AML-193 (cell line): ENCODE measurements at regions not wholly inside any gene's neighbourhood (a gene's known extent, or its start where the extent isn't known, plus 50 kb on each side); places are given as distances from the start of the nearest gene placed in this dataset.

Experiments used
- DNase-seq, 2 experiments: peaks; one replicate each; lab custom pipeline; 2025; lab: John Stamatoyannopoulos, UW

DNA sequence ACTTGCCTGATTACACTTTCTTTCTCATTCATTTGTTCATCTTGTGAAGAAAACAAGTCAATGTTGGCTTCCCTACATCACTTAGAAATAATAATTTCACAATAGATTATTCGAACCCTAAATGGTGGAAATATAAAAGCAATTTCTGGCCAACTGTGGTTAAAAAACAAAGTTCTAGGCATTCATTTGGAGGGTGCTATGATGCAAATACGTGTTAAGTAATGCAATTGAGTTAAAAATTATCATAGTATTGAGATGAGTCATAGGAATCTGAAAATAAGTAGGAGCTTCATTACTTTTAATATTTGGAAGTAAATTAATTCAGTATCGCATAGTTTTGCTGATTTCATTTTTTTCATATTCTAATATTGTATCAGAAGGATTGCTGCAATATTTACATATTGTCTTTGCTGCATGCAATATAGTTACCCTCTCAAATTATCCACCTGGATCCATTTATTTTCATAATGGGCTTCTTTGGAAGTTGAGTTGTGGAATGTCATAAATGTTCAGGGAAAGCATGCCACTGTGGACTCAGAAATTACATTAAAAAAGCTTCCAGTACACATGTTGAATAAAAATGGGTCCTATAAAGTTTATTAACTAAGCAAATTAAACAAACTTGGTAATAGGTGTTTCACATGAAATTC lies 647.7 kb upstream of the WWC1 start:
- no peak for DNase-seq

DNA sequence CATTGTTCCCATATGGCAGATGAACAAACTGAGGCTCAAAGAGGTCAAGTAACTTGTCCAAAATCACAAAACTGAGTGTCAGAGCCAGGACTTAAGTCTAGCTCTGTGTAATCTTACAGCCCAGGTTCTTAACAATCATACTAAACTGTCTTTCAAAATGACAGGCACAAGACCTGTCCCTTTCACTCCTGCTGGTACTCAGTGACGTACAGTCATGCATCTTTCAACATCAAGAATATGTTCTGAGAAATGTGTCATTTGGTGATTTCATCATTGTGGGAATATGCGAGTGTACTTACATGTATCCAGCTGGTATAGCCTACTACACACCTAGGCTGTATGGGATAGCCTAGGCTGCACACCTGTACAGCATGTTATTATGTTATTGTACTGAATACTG lies 646.8 kb upstream of the WWC1 start:
- no peak for DNase-seq

DNA sequence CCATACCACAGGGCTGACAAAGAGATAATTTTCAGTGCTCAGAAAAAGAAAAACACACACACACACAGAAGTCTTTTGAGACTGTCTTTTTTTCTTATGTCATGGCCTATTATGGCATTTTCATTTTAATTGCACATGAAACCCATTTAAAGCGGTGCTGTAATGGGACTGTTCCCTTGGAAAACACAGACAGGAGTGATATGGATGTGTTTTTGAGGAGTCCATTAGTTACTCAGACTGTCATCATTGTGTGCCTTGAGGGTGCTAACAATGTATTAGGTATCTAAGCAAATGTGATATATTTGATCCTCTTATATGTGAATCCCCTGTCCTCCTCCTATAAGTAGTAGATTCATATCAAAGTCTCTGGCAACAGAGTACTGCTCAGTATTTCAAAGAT lies 642.0 kb upstream of the WWC1 start:
- DNase-seq = no peak

DNA sequence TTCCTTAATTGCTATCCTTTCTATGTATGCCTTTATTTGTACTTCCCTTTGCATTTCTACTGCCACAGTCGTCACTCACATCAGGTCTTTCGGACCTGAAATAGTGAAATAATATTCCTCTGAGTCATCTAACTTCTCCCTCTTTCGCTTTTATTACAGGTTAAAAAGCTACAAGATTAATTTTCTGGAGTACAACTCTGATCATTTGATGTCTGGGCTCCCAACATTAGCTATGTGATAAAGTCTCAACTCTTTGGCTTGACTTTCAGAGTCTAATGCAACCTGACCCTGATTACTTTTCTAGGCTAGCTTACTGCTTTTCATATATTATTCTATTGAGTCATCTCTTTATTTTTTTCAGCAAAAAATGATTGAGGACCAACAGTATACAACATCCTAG lies 638.8 kb upstream of the WWC1 start:
- no peak for DNase-seq

DNA sequence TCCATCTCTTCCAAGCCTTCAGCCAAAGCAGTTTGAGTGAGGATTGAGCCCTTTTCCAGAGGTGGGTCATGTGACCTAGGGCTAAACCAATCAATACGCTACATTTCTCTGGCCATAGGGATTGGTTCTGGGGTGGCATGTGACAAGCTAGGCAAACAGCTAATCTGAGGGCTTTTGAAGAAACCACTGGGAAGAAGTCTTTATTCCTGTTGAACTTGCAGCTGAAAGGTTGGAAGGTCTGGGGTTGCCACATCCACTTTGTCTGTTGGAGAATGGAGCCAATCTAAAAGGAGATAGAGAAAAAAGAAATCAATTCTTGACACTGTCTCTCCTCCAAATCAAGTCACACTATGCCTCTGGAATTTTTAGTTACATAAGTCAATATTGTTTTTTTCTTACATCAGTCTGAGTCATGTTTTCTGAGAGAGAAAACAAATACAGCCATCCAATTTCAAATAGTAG lies 637.8 kb upstream of the WWC1 start:
- DNase-seq = no peak

DNA sequence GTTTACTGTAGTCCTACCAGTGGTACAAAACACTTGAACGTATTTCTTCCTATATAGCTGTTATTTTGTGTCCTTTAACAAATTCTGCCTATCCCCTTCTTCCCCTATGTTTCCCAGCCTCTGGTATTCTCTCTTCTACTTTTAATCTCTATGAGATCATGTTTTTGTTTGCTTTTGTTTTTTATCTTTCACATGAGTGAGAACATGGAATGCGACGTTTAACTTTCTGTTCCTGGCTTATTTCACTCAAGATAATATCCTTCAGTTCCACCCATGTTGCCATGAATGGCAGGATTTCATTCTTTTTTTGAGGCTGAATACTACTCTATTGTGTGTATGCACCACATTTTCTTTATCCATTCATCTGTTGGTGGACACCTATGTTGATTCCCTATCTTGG lies 634.4 kb upstream of the WWC1 start:
- DNase-seq = no peak

DNA sequence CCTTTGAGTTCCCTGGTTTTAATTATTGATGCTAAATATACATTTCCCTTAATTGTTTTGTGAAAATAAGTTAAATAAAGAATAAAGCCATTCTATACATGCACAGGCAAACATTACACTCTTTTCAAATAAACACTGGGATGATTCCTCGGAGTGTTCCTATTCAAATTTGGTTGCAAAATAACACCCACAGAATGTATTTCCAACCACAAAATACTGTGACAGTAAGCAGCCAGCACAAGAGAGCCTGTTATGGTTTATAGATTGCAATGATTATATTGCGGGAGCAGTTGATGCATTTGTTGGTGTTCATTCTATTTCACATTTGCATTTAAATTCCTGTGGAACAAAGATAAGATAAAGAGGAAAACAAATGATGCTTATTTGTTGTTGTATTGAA lies 632.6 kb upstream of the WWC1 start:
- no peak for DNase-seq

DNA sequence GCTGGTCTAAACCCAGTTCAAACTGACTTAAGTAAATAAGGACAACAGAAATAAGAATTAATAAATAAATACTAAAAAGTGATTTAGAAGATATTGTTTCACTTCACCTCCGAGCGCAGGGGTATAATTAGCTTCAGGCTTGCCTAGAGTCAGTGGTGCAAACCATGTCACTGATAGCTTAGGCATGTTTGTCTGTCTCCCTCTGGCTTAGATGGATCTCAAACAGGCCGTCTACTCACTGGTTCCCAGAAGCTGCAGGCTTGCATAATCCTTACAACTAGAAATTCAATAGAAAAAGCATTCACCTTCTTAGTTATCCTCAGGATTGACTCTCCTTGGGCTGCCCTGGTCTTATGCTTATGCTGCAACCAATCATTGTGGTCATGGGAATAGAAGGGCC lies 629.8 kb upstream of the WWC1 start:
- no peak for DNase-seq

DNA sequence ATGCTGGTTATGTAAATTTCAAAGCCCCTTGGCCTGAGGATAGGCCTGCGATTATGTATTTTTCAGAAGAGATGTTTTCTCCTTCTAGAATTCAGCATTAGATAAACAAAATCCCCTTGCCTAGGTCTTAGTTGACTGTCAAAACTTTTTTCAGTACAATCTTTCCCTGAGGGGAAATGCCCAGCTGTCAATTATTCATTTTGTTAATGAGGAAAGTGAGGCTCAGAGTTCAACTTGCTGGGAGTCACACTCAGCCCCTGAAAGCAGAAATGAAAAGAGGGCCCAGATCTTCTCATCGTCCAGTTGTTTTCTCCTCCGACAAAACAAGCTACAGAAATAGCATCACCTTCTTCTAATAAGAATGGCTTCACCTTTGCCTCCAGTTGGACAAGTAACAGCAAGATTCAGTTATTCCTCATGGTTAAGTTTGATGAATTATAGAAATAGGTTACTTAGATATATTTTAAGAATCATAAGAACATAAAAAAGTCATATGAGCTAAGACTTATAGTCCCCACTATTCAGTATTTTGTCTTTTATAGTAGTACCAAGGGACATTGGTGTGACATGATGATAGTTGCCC lies 627.1 kb upstream of the WWC1 start:
- no peak for DNase-seq

DNA sequence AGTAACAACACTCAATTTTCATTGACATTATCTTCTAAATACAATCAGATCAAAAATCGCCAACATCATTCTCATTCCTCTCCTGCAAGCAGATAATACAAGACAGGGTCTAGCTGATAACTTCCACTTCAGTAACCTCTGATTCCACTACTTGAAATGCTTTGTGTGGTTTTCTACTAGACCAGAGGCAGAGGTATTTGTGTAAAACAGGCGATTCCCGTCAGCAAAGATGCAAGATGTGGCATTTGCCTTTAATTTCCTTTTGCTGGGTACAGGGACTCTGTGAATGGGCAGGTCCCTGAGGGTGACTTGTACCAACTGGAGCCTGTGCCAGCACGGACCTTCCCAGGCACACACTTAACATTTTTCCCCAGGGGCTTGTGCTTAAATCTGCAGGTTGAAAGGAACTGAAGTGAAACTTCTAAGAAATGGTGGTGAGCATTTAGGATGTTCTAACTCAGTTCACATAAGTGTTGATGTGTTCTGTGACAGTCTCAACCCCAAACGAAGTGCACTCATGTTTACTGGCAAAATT lies 625.5 kb upstream of the WWC1 start:
- DNase-seq = no peak

DNA sequence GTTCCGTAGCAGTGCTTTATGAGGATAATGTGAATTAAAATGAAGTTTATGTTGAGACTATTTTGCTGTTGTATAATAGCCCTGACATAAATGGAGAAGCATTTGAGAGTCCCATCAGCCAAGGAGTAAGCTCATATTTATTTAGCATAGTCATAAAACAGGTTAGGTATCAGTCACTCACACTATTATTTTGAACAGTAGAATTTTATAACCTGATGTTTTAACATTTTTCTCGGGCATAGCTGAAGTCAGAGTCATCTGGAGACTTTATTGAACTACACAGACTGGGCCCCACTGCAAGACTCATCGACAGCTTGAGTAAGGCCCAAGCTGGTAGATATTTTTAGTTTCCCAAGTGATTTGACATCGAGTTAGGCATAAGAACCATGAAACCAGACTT lies 620.3 kb upstream of the WWC1 start:
- DNase-seq = no peak

DNA sequence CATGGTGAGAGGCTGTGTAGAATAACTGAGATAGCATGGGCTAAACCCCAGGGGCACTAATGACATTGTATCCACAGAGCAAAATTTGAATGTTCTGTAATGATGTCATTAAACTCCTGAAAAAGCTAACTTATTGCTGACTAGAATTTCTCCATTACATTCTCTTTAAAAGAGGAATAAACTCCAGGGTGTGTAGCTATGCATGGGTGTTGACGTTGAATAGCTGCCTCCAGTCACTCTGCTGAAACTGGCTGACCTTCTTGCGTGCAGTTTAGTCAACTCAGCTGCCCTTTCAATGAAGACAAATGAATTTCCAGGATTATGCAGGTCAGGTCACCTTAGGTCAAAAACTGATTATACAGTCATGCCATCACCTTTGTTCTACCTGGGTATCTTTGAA lies 617.5 kb upstream of the WWC1 start:
- no peak for DNase-seq

DNA sequence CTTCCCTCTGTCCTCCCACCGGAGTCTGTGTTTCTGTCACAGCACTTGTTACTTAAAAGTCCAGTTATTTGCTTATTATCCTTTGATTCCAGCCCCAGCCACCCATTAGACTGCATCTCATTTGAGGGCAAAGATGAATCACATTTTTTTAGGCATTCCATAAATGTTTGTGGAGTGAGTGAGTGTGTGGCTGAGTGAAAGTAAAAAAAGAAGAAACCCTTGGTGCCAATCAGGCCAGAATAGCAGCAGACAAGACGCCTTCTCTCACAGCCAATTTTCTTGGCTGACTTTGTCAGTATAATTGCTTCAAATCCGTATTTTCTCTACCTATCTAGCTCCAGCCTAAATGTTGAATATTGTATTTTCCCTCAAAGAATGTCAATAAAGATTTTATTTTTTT lies 613.0 kb upstream of the WWC1 start:
- no peak for DNase-seq

DNA sequence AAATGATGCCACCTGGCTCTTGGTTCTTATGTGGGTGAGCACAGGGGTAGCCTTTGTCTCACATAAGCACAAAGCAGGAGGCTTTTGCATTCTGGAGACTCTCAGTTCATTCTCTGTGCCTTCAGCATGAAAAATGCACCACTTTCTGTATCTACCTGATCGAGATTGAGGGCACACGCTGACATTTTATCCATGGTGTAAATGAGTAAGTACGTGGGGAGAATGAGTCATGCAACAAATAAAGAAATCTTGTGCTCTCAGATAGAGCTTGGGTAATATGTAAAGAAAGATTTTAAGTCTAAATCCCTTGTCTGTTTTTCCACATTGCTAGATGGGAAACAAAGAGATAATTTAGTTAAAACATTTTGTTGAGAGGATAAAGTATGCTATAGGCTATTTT lies 607.2 kb upstream of the WWC1 start:
- no peak for DNase-seq

DNA sequence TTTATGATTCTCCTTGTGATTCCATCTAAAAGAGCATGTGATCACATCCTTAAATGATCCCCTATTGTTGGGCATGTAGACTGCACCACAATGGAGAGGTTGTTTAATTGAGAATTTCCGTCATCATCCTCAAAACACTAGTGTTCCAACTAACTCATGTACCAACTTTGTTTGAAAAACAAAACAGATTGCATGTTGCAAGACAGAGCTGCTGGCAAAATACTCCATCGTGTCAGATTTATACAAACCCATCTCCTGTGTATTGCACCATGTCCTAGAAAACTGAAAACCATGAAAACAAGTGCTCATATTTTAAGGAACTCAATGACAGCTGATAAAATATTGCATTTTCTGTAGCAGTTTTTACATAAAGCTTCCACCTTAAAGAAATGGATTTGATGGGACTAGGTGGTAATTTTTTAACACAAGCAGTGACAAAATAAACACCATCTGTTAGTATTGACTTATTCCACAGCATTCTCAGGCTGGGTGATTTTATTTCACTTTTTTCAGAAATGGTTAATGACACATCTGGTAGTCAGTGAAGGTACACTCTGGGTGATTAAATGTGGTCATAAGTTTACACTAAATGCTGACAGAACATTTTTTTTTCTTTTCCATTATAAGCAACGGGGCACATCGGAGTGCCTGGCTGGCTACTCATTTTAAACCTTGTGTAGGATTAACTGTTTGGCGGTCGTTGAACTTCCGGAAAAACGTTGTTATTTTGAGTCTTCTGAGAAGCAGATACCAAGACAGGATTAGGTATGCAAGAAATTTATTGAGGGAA lies 602.9 kb upstream of the WWC1 start:
- DNase-seq = no peak

DNA sequence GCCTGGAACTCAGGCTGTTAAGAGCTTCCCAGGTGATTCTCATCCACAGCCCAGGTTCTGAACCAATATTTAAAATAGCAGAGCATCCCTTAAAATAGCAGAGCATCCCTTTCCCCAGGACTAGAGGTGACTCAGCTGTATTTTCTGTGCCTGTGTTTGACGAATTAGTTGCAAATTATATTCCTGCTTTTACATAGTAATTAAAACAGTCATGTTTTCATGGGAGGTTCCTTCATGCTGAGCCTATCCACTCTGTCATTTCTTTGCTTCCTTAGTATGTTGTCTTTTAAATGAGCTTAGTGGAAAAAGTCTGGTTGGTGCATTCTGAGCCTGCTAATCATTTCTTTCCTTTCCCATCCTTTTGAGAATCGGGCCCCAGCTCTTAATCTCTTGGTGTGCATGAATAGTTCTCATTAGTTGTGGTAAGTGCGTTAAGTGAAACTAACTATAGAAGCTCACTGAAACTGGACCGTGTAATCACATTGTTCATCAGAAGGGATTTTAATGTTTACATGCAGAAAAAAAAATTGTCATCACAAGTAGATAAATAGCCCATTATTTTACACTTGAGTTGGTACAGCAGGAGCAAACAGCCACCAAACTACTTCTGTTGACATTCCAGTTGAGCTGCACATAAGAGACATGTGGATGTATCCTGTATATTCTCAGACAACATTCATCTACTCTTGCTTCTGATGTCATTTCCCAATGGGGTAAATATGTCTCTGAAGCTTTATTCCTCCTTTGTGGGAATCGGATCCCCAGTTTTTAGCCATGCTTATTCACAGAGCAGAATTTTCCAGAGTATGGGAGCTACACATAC lies 596.9 kb upstream of the WWC1 start:
- DNase-seq = no peak

DNA sequence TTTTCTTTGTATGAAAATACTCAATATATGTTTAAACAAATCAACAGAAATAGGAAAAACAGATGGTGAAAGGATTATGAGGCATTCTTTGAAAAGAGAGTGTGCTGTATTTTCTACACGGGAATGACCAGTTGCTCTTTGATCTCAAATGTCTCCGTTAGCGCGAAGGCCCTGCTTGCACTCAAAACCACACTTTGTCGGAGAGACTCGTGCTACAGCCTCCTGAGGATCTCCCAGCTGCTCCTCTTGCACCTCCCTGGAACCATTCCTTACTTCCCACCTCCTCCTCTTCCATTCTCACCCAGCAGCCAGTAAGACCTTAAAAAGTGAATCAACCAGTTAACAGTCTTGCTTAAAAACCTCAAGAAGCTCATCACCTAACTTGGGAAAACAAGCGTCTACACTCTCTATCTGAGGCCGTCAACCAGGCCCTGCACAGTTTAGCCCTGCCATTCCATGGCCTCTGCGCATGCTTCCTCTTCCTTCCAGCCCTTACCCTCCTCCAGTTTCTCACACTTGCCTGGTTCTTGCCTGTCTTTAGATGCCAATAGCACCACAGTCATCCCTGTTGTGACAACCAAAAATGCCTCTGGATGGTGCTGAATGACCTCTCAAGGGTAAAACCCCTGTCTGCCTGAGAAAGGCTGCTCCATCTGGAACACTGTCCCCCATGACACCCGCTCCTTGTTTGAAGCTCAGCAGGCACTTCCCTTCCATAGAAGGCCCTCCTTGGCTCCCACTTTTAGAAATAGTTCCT lies 594.7 kb upstream of the WWC1 start:
- no peak for DNase-seq

DNA sequence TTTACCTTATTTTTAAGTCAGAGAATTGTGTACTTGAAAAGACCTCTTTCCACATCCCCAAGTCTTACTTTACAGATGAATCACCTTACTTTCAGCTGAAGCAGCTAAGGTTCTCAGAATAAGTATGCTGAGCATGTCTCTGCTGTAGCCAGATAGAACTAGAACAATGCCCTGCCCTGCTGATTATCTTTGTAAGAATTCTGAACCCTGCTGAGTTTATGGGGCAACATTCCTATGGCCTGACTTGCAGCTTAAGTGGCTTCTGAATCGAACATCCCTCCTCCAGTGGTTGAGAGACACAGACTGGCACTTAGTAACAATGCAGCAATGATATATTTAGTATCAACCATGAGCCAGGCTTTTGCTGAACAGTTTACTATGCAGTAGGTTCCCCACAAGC lies 592.0 kb upstream of the WWC1 start:
- DNase-seq = no peak

DNA sequence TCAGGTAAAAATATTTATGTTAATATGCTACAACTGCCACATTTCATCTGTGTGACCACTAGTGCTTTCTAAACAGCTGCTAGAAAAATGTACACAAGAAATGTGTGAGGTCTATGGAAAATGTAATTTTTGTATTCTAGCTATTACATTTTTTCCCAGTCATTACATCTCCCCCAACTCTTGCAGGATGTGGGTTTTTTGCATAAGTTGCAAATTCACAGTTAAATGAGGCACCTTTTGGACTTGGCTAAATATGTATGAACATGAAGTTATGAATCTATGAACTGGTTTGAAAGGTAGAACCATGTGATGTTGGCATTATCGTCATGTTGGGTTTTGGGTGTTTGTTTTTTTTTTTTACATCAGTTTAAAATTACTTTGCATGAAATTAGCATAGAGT lies 590.4 kb upstream of the WWC1 start:
- DNase-seq = no peak

DNA sequence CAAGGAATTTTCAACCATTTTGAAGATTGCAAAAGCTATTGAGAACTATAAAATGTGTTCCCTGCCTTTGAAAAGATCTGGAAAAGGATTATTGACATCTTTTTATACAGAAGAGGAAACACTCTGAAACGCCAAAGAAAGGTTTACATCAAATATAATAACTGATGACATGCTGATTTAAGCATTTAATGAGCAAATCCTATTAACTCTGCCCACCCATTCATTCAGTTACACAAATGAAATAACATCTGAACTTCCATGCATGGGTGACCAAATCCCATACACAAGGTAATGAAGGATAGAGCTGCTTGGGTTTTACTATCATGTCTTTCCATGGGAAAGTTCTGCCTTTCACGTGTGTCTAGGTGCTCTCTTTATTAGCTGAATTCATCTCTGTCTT lies 589.4 kb upstream of the WWC1 start:
- DNase-seq = no peak

DNA sequence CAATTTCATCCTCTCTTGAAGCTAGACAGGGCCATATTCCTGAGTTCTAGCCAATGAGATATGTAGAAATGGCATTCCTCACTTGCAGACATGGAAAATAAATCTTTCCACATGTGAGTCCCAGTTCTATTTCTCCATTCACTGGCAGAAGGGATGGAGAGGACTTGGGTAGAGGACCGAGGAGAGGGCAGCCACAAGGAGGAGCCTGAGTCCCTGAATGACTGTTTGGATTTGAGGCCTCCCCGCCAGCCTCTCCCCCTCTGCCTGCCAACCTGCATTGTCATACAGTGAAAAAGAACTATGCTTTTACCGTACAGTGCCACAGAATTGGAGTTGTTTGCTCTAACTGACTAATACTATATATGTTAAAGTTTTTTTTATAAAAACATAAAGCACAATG lies 583.0 kb upstream of the WWC1 start:
- no peak for DNase-seq

DNA sequence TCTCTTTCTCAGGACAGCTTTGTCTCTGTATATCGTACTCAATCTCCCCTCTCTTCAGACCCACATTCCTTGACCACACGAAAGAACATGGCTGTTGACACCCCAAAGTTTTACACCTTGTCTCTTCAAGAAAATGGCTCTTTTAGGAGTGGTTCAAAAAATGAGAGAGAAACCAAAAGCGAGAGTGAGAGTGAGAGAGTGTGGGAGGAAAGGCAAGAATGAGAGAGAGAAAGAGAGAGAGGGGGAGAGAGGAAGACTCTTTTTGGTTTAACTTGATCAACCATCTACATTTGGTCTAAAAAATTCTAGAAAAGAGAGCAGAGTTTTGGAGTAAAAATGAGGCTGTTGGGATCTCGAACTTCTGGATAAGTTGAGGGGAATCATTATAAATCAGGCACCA lies 581.8 kb upstream of the WWC1 start:
- no peak for DNase-seq
